ENCODE measurements at regions not wholly inside any gene's neighbourhood (a gene's known extent, or its start where the extent isn't known, plus 50 kb on each side); places are given as distances from the start of the nearest gene placed in this dataset.
"Not testable (repeated sequence)": the region's sequence is repeated elsewhere in the genome, so short reads cannot be mapped to it uniquely, and the experiment has no call there.

- H3K4me1 Mint-ChIP-seq = no peaks in the 10 kb centered on the region
- peaks cover 2 to 24% (median 13%) of the 10 kb centered on the region in 11 donors for H3K9me3 Mint-ChIP-seq
- no peak overlapping the region for H3K27ac Mint-ChIP-seq
- ATAC-seq = no peak
- H3K4me3 Mint-ChIP-seq = no peak overlapping the region
- Histone ChIP-seq H3K27ac (ENCODE audit: low read depth, low read length) (no peak overlapping the region), H3K27me3 (ENCODE audit: control insufficient read depth in 2 of 2, insufficient read depth in 2 of 2, low read length in 2 of 2) (no peaks in the 10 kb centered on the region), H3K4me1 (ENCODE audit: control insufficient read depth in 2 of 2, insufficient read depth in 2 of 2, low read length in 2 of 2) (no peaks in the 10 kb centered on the region), H3K4me3 (ENCODE audit: low read length) (no peak overlapping the region), H3K36me3 (ENCODE audit: control insufficient read depth in 2 of 3, insufficient read depth in 3 of 3, low read length in 3 of 3) (no peaks in the 10 kb centered on the region), H3K9me3 (ENCODE audit: control insufficient read depth in 2 of 3, low read length in 3 of 3) (no peaks in the 10 kb centered on the region)
- ChIA-PET POLR2A (no interaction called here), CTCF (no interaction called here)
- no peak for DNase-seq
- no peaks in the 10 kb centered on the region for H3K36me3 Mint-ChIP-seq
- intact Hi-C loops (cut with micrococcal nuclease) = no loop called here
- no peaks in the 10 kb centered on the region for H3K27me3 Mint-ChIP-seq
Observed at GRCh38 chr3:164306042-164306441, 772.3 kb downstream of the SI start.

GRCh38 chr3:164303894-164304293 lies 774.4 kb downstream of the SI start:
- peaks cover 2 to 18% (median 7%) of the 10 kb centered on the region in 11 donors for H3K9me3 Mint-ChIP-seq
- H3K4me1 Mint-ChIP-seq = no peaks in the 10 kb centered on the region
- Histone ChIP-seq H3K4me1 (ENCODE audit: control insufficient read depth in 2 of 2, insufficient read depth in 2 of 2, low read length in 2 of 2) (no peaks in the 10 kb centered on the region), H3K36me3 (ENCODE audit: control insufficient read depth in 2 of 3, insufficient read depth in 3 of 3, low read length in 3 of 3) (no peaks in the 10 kb centered on the region), H3K27me3 (ENCODE audit: control insufficient read depth in 2 of 2, insufficient read depth in 2 of 2, low read length in 2 of 2) (no peaks in the 10 kb centered on the region), H3K4me3 (ENCODE audit: low read length) (no peak overlapping the region), H3K27ac (ENCODE audit: low read depth, low read length) (no peak overlapping the region), H3K9me3 (ENCODE audit: control insufficient read depth in 2 of 3, low read length in 3 of 3) (no peaks in the 10 kb centered on the region)
- no peak overlapping the region for H3K27ac Mint-ChIP-seq
- H3K27me3 Mint-ChIP-seq = no peaks in the 10 kb centered on the region
- DNase-seq = no peak
- CTCF ChIA-PET = no interaction called here
- H3K4me3 Mint-ChIP-seq = no peak overlapping the region
- intact Hi-C loops (cut with micrococcal nuclease) = no loop called here
- no peaks in the 10 kb centered on the region for H3K36me3 Mint-ChIP-seq
- ATAC-seq = no peak
- POLR2A ChIA-PET = no interaction called here

- H3K4me1 Mint-ChIP-seq = no peaks in the 10 kb centered on the region
- no peak overlapping the region for H3K4me3 Mint-ChIP-seq
- H3K9me3 Mint-ChIP-seq = peaks cover 2 to 13% (median 5%) of the 10 kb centered on the region in 11 donors
Observed at GRCh38 chr3:164302622-164303021, 775.7 kb downstream of the SI start.

GRCh38 chr3:164291486-164291885 lies 786.8 kb downstream of the SI start:
- POLR2A ChIA-PET; intact Hi-C loops (cut with micrococcal nuclease): not testable (repeated sequence)

More at GRCh38 chr3:164302622-164303021, 775.7 kb downstream of the SI start:
- no peaks in the 10 kb centered on the region for H3K36me3 Mint-ChIP-seq
- intact Hi-C loops (cut with micrococcal nuclease) = no loop called here
- ChIA-PET POLR2A (no interaction called here), CTCF (no interaction called here)
- no peak overlapping the region for H3K27ac ChIP-seq (ENCODE audit: low read depth, low read length)
- H3K4me3 ChIP-seq (ENCODE audit: low read length) = no peak overlapping the region
- no peaks in the 10 kb centered on the region for H3K4me1 ChIP-seq (ENCODE audit: control insufficient read depth in 2 of 2, insufficient read depth in 2 of 2, low read length in 2 of 2)
- no peaks in the 10 kb centered on the region for H3K9me3 ChIP-seq (ENCODE audit: control insufficient read depth in 2 of 3, low read length in 3 of 3)
- ATAC-seq (no peak), DNase-seq (no peak)
- H3K27me3 Mint-ChIP-seq = no peaks in the 10 kb centered on the region
- H3K36me3 ChIP-seq (ENCODE audit: control insufficient read depth in 2 of 3, insufficient read depth in 3 of 3, low read length in 3 of 3) = no peaks in the 10 kb centered on the region
- no peaks in the 10 kb centered on the region for H3K27me3 ChIP-seq (ENCODE audit: control insufficient read depth in 2 of 2, insufficient read depth in 2 of 2, low read length in 2 of 2)
- H3K27ac Mint-ChIP-seq = no peak overlapping the region

GRCh38 chr3:164278550-164278949 lies 799.7 kb downstream of the SI start:
- no peak for ATAC-seq
- ChIA-PET POLR2A (no interaction called here), CTCF (no interaction called here)
- DNase-seq = no peak
- Histone ChIP-seq H3K36me3 (ENCODE audit: control insufficient read depth in 2 of 3, insufficient read depth in 3 of 3, low read length in 3 of 3) (no peaks in the 10 kb centered on the region), H3K27me3 (ENCODE audit: control insufficient read depth in 2 of 2, insufficient read depth in 2 of 2, low read length in 2 of 2) (no peaks in the 10 kb centered on the region), H3K27ac (ENCODE audit: low read depth, low read length) (no peak overlapping the region), H3K9me3 (ENCODE audit: control insufficient read depth in 2 of 3, low read length in 3 of 3) (peaks cover 0 to 5% (median 0%) of the 10 kb centered on the region in 3 experiments), H3K4me3 (ENCODE audit: low read length) (no peak overlapping the region), H3K4me1 (ENCODE audit: control insufficient read depth in 2 of 2, insufficient read depth in 2 of 2, low read length in 2 of 2) (no peaks in the 10 kb centered on the region)
- Mint-ChIP-seq H3K27me3 (no peaks in the 10 kb centered on the region), H3K27ac (no peak overlapping the region), H3K4me1 (peaks cover 0 to 1% (median 0%) of the 10 kb centered on the region in 7 donors), H3K9me3 (peaks cover 7 to 31% (median 16%) of the 10 kb centered on the region in 11 donors), H3K4me3 (no peak overlapping the region), H3K36me3 (peaks cover 0 to 6% (median 0%) of the 10 kb centered on the region in 5 donors)
- intact Hi-C loops (cut with micrococcal nuclease) = no loop called here

More at GRCh38 chr3:164291486-164291885, 786.8 kb downstream of the SI start:
- H3K27ac ChIP-seq (ENCODE audit: low read depth, low read length); ATAC-seq; H3K4me1 Mint-ChIP-seq; H3K36me3 Mint-ChIP-seq; H3K4me1 ChIP-seq (ENCODE audit: control insufficient read depth in 2 of 2, insufficient read depth in 2 of 2, low read length in 2 of 2); CTCF ChIA-PET; H3K27me3 Mint-ChIP-seq; H3K9me3 Mint-ChIP-seq; H3K9me3 ChIP-seq (ENCODE audit: control insufficient read depth in 2 of 3, low read length in 3 of 3); H3K36me3 ChIP-seq (ENCODE audit: control insufficient read depth in 2 of 3, insufficient read depth in 3 of 3, low read length in 3 of 3); DNase-seq; H3K4me3 Mint-ChIP-seq; H3K4me3 ChIP-seq (ENCODE audit: low read length); H3K27me3 ChIP-seq (ENCODE audit: control insufficient read depth in 2 of 2, insufficient read depth in 2 of 2, low read length in 2 of 2): not testable (repeated sequence)
- peak overlapping the region in 1 of 9 donors; percentile 70 for H3K27ac Mint-ChIP-seq

GRCh38 chr3:164267053-164267452 lies 811.2 kb downstream of the SI start:
- Histone ChIP-seq H3K4me3 (ENCODE audit: low read length) (no peak overlapping the region), H3K36me3 (ENCODE audit: control insufficient read depth in 2 of 3, insufficient read depth in 3 of 3, low read length in 3 of 3) (no peaks in the 10 kb centered on the region), H3K9me3 (ENCODE audit: control insufficient read depth in 2 of 3, low read length in 3 of 3) (no peaks in the 10 kb centered on the region), H3K4me1 (ENCODE audit: control insufficient read depth in 2 of 2, insufficient read depth in 2 of 2, low read length in 2 of 2) (no peaks in the 10 kb centered on the region), H3K27me3 (ENCODE audit: control insufficient read depth in 2 of 2, insufficient read depth in 2 of 2, low read length in 2 of 2) (no peaks in the 10 kb centered on the region), H3K27ac (ENCODE audit: low read depth, low read length) (no peak overlapping the region)
- ChIA-PET POLR2A (no interaction called here), CTCF (no interaction called here)
- no peaks in the 10 kb centered on the region for H3K4me1 Mint-ChIP-seq
- H3K27ac Mint-ChIP-seq = no peak overlapping the region
- no peaks in the 10 kb centered on the region for H3K36me3 Mint-ChIP-seq
- H3K9me3 Mint-ChIP-seq = peaks cover 0 to 11% (median 5%) of the 10 kb centered on the region in 11 donors
- intact Hi-C loops (cut with micrococcal nuclease) = no loop called here
- DNase-seq (no peak), ATAC-seq (no peak)
- no peak overlapping the region for H3K4me3 Mint-ChIP-seq
- no peaks in the 10 kb centered on the region for H3K27me3 Mint-ChIP-seq

GRCh38 chr3:164250923-164251322 lies 827.4 kb downstream of the SI start:
- Mint-ChIP-seq H3K4me1 (no peaks in the 10 kb centered on the region), H3K27me3 (no peaks in the 10 kb centered on the region), H3K36me3 (no peaks in the 10 kb centered on the region), H3K4me3 (no peak overlapping the region), H3K9me3 (peaks cover 0 to 15% (median 0%) of the 10 kb centered on the region in 11 donors), H3K27ac (no peak overlapping the region)
- Histone ChIP-seq H3K27me3 (ENCODE audit: control insufficient read depth in 2 of 2, insufficient read depth in 2 of 2, low read length in 2 of 2) (no peaks in the 10 kb centered on the region), H3K4me3 (ENCODE audit: low read length) (no peak overlapping the region), H3K4me1 (ENCODE audit: control insufficient read depth in 2 of 2, insufficient read depth in 2 of 2, low read length in 2 of 2) (no peaks in the 10 kb centered on the region), H3K9me3 (ENCODE audit: control insufficient read depth in 2 of 3, low read length in 3 of 3) (no peaks in the 10 kb centered on the region), H3K36me3 (ENCODE audit: control insufficient read depth in 2 of 3, insufficient read depth in 3 of 3, low read length in 3 of 3) (no peaks in the 10 kb centered on the region), H3K27ac (ENCODE audit: low read depth, low read length) (no peak overlapping the region)
- ATAC-seq (no peak), DNase-seq (no peak)
- ChIA-PET CTCF (no interaction called here), POLR2A (no interaction called here)
- intact Hi-C loops (cut with micrococcal nuclease) = no loop called here

Measured in naive thymus-derived CD4-positive, alpha-beta T cell (primary cell).